DOHH2 (cell line): ENCODE measurements at regions not wholly inside any gene's neighbourhood (a gene's known extent, or its start where the extent isn't known, plus 50 kb on each side); places are given as distances from the start of the nearest gene placed in this dataset.

Experiments
- CTCF ChIP-seq: fragments of 200-600 bp; sonication (generic); IDR thresholded peaks from one replicate; pipeline ENCODE4 v1.5.1; 2014; ENCODE audit warnings: antibody characterized with exemption, mild to moderate bottlenecking, low read depth, low read length; ENCODE audit not compliant: poor library complexity, severe bottlenecking
- EZH2phosphoT487 ChIP-seq: fragments of 200-600 bp; sonication (generic); IDR thresholded peaks from 2 replicates; pipeline ENCODE4 v1.6.1; 2017; ENCODE audit warnings: borderline replicate concordance, mild to moderate bottlenecking, antibody characterized with exemption, low read length, moderate library complexity, mixed read lengths

GRCh38 chr22:22421392-22421791 is 87.2 kb downstream of the ZNF280B start:
- no peak for TF ChIP-seq CTCF
- TF ChIP-seq EZH2phosphoT487: no peak
